Stromal cell of bone marrow (primary cell): ENCODE measurements at regions not wholly inside any gene's neighbourhood (a gene's known extent, or its start where the extent isn't known, plus 50 kb on each side); places are given as distances from the start of the nearest gene placed in this dataset.

Experiments
- DNase-seq: peaks from one replicate; pipeline ENCODE4 v3.0.0-alpha.2; 2012; ENCODE audit warnings: low read depth

- no peak for DNase-seq
Measured at GRCh38 chr1:105838071-105838470, 1218.4 kb upstream of the PRMT6 start.

GRCh38 chr1:105865546-105865945 lies 1190.9 kb upstream of the PRMT6 start:
- no peak for DNase-seq

DNA sequence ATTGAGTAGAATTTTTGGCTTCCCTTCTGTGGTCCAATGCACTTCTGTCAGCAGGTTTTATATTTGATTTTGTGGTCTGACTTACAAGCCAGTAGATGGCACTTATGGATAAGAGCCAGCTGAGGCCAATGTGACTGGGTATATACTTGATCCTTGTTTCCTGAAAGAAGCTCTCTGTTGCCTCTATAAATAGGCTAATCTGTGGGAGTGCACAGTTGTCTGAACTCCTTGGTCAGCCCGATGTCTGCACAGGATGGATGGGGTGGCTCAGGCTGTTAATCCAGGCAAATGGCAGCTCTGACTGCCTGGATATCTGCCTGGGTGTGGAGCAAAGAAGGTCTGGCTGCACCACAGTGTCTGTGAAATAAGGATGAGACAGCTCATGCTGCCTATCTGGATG lies 1183.7 kb upstream of the PRMT6 start:
- DNase-seq, result no peak

- no peak for DNase-seq
Measured at GRCh38 chr1:105874621-105875020, 1181.9 kb upstream of the PRMT6 start.

GRCh38 chr1:105886309-105886708 lies 1170.2 kb upstream of the PRMT6 start:
- no peak for DNase-seq

DNA sequence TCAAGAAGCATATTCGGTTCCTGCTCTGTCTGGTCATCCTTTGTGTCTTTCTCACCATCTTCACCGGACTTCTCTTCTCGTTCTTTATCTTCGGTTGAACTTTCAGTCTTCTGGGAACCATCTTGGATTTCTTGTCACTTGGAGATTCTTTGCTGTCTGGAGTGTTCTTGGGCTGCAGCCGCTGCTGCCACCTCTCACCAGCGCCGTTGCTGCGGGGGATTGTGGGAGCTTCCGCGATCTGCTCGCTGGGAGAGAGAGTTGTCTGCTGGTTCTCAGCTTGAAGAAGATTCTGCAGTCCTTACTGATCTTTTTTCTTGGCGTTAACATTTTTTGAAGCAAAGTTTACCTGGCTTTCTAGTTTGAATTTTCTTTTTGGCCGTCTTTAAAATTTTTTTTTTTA lies 1165.2 kb upstream of the PRMT6 start:
- no peak for DNase-seq

- DNase-seq, result no peak
Measured at GRCh38 chr1:105894006-105894405, 1162.5 kb upstream of the PRMT6 start.

GRCh38 chr1:105909811-105910210 lies 1146.7 kb upstream of the PRMT6 start:
- no peak for DNase-seq

DNA sequence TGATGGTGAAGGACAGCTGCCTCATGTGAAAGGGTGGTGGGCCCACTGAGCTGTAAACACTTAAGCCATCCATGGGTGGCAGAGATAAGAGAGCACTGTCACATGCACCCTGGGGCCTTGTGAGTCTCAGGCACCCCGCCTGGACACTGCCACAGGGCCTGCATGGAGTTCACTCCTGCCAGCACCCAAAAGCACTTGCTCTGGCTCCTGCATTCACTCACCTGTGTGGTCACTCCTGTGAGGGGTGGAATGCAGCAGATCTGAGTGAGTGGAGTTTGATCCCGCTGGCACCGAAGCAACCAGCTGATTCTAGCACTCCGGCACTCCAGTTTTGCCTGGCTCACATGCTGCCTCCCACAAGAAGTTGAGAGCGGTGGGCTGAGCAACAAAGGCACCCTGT lies 1142.1 kb upstream of the PRMT6 start:
- DNase-seq, result no peak

DNA sequence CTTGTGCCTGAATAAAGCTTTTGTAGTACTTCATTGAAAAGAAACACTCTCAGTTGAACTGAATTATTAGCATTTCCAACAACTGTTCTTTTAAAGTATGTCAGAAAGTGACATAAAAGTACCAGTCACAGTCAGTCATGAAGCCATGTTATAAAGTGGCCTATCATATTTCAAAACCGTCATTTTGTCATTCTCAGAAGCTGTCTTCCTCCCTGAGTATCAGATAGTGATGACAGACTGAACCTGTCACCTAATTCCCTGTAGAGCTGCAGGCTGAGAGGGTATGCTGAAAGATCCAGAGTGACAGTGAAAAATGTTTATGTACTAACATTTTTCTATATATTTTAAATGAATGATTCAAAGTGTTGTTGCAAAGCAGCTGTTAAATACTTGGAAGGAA lies 1121.7 kb upstream of the PRMT6 start:
- DNase-seq, result no peak

GRCh38 chr1:105964879-105965278 lies 1091.6 kb upstream of the PRMT6 start:
- DNase-seq, result no peak

DNA sequence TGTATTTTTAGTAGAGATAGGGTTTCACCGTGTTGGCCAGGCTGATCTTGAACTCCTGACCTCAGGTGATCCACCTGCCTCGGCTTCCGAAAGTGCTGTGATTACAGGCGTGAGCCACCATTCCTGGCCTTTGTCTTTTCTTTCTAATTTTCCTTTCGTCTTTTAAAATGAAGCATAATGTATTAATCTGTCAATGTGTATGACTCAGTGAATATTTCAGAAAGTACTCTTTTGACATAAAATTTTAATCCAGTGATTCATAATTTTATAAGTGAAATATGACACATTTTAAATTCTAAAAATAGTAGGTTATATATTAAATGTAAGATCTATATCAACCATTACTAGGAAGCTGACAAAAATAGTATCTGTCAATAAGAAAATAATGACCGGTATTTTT lies 1059.0 kb upstream of the PRMT6 start:
- no peak for DNase-seq

GRCh38 chr1:106022312-106022902 lies 1034.1 kb upstream of the PRMT6 start:
- no peak for DNase-seq

DNA sequence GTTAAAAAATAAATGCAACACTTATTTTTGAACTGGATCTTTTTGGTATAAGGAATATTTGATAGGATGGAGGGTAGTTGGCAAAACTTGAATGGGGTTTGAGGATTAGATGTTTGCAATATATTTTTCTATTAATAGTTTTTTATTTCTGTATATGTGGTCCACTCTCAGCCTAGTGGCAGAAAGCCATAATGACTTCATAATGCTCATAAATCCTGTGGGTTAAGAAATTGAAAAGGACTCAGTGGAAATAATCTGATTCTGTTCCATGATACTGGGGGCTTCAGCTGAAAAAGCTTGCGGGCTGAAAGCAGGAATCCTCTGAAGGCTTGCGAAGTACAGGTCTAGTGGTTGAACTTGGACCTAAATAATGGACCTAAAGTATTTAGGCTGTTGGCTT lies 1028.6 kb upstream of the PRMT6 start:
- DNase-seq, result no peak

GRCh38 chr1:106037526-106037925 lies 1018.9 kb upstream of the PRMT6 start:
- DNase-seq, result no peak

GRCh38 chr1:106038260-106038659 lies 1018.2 kb upstream of the PRMT6 start:
- DNase-seq, result no peak

GRCh38 chr1:106043971-106044370 lies 1012.5 kb upstream of the PRMT6 start:
- DNase-seq, result no peak

DNA sequence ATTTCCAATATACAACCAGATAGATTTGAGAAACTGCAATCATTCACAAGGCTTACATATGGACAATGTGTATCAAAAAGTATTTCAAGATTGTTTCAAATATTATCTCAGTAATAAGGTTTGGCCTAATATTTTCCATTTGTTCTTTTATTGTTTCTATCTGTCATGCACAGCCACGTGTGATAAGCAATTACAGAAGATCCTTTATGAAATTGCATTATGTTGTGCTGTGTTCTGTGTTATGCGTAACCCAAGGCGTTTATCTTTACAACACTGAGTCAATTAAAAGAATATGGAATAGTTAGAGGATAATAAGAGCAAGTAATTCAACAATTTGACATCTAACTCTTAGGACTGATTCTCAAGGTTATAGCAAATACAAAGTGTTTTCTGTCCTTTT lies 1009.3 kb upstream of the PRMT6 start:
- no peak for DNase-seq

- no peak for DNase-seq
Measured at GRCh38 chr1:106049595-106049994, 1006.9 kb upstream of the PRMT6 start.

- no peak for DNase-seq
Measured at GRCh38 chr1:106055855-106056254, 1000.6 kb upstream of the PRMT6 start.

GRCh38 chr1:106061586-106062495 lies 994.6 kb upstream of the PRMT6 start:
- DNase-seq, result no peak

DNA sequence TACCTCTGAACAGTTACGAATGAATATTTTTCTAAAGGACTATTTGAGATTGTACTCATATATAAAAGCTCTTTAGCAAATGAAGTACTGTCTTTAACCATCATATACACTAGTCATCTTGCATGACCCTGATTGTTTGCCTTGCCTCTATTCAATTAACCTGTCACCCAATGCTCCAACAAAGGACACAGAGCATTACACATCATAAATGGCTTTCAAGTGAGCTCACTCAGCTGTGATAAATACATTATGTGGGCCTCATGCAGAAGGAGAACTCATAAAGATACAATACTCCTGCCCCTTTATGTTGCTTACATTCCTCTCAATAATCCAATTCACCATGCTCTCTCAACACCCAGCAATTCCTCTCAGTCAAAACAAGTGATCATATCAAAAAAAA lies 993.0 kb upstream of the PRMT6 start:
- no peak for DNase-seq

DNA sequence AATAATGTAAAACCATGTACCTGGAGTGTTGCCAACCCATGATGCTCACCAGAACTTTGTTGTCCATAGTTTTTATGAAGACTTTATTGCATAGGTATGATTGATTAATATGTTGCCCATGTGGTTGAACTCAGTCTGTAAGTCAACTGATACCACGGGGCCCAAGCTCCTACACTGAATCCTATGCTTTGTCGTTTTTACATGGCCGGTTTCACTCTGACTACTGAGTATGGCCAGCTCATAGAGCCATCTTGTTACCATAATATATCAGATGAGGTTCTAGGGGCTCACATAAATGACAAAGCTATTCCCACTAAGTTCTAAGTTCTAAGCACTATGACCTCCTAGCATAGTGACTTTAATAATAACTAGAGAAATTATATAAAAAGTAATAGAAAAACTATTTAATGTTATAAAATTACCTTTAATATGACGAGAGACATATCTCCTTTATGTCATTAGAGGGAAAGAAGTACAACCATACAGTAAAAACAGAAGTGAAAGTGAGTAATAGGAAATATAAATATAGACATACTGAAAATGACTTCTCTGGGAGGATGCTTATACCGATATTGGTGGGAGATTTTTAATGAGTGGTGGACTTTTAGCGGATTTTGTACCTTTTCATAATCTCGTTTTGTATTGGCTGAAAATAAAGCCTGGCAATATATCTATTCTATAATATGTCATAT lies 983.4 kb upstream of the PRMT6 start:
- DNase-seq, result no peak
